Stimulated activated CD8-positive, alpha-beta memory T cell treated with anti-CD3 and anti-CD28 coated beads, Interleukin-4, amount 100 ng/mL, for 1 hour (primary cell): ENCODE measurements at regions not wholly inside any gene's neighbourhood (a gene's known extent, or its start where the extent isn't known, plus 50 kb on each side); places are given as distances from the start of the nearest gene placed in this dataset.

ENCODE experiments used
- DNase-seq, 2 donors: peaks; one replicate each; pipeline ENCODE4 v3.0.0-alpha.2; 2020; ENCODE audit warnings: low read depth in 2 of 2, low spot score in 1 of 2

DNA sequence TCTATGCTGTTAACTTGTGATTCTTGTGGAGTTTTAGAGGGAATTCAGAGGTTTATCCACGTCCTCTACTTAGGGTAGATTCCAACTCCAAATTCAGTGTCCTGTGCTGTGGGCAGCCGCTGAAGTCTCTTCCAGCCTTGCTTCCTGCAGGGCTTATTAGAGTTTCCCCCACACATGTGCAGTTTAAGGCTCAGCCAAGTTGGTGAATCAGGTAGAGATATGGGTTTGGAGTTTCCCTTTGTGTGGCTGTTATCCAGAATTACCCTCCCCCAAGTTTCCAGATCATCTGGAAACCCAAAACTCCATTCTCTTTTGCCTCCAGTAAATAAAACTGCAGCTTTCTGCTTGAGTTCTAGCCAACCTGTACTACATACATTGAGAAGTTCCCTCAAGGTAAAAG, 853.7 kb downstream of the GALC start:
- DNase-seq, result no peak

DNA sequence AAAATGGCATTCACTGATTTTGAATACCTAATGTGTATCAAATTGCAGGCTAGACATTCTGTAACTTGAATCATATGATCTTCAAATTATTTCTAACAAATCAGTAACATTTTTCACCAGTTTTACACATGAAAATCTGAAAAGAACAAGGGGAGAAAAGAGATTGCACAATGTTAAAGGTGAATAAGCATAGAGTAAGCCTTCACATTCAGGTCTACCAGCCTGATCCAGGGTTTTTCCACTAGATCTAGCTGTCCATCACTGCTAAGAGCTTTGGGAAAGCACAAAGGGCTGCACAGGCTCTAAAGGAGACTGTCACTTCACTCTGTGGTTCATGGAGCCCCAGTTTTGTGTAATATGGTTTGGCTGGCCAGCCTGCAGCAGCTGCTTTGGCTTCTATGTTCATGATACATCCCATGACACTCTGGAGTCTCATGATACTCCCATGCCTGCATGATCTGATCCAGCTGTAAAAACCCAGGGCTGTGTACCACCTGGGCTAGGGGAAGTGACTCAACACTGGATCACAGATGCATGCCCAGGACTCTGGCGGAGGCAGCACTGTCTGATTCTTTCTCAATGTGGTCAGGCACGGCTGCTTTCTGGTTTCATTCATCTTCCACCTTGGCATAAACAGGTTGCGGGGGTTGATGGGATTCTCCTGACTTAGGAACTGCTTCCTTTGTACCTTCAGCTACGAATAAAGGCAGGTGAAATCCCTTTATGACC, 859.7 kb downstream of the GALC start:
- no peak for DNase-seq

- no peak for DNase-seq
These were observed 861.1 kb downstream of the GALC start for GRCh38 chr14:87131879-87132278.

GRCh38 chr14:87122166-87122565, 870.8 kb downstream of the GALC start:
- no peak for DNase-seq

- no peak for DNase-seq
These were observed 871.3 kb downstream of the GALC start for GRCh38 chr14:87121716-87122115.

DNA sequence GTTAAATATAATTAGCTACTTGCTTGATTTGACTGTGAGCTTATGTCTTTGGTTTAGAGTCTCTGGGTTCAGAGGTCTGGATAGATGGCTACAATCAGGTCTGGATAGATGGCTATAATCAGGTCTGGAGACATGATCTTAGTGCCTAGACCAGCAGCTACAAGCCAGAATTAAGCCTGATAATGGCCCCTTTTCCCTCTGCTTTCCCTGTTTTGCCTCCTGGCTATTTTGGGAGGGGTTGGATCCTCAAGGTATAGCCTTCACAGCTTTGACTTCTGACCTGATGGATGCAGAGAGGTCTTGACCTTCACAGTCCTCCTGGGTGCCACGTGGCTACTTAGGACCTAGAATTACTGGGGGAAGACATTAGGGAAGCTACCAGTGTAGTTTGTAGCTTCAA, 877.7 kb downstream of the GALC start:
- DNase-seq, result no peak

GRCh38 chr14:87113286-87113685, 879.7 kb downstream of the GALC start:
- no peak for DNase-seq

DNA sequence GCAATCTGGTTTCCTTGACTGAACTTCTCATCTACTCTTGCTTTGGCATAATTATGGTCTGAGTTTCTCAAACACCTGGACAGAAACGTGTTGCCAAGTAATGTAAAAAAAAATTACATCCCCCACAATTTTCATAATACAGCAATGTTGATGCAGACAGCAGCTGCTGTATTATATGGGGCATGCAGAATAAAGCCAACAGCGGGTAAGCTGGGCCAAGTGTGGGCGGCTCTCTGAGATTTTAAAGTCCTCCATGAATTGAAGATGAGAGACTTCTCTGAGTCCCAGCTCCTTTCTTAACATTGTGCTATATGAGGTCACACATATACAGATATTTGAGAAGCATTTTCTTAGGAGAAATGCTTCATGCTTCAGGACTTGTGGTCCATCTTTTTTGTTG, 881.2 kb downstream of the GALC start:
- no peak for DNase-seq

DNA sequence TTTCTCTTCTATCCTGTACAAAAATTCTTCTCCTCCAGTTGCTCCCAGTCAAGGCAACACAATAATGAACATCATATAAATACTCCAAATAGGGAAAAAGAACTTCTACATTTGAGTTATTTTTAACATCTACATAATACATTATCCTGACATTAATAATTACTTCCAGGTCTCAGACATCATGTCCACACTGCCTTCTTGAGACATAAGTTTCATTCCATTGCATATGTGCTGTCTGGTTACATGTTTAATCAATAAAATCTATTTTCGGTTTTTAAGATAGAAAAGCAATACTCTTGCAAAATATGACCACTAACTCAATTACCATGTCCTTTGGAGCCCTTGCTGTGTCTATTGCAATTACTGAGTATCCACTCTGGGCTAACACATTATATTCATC, 881.9 kb downstream of the GALC start:
- no peak for DNase-seq

GRCh38 chr14:87109271-87109670, 883.7 kb downstream of the GALC start:
- DNase-seq, result no peak

- no peak for DNase-seq
These were observed 884.3 kb downstream of the GALC start for GRCh38 chr14:87108726-87109125.

GRCh38 chr14:87102811-87103378, 890.1 kb downstream of the GALC start:
- no peak for DNase-seq

DNA sequence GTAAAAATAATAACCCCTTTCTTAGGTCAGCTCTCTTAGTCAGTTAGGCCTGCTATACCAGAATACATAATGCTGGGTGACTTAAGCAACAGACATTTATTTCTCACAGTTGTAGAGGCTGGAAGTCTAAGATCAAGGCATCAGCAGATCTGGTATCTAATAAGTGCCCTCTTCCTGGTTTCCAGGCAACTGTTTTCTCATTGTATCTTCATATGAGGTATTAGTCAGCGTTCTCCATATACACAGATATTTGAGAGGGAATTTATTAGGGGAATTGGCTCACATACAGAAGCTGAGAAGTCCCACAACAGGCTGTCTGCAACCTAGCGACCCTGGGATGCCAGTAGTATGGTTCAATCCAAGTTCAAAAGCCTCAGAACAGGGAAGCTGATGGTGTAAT, 896.0 kb downstream of the GALC start:
- DNase-seq, result no peak

DNA sequence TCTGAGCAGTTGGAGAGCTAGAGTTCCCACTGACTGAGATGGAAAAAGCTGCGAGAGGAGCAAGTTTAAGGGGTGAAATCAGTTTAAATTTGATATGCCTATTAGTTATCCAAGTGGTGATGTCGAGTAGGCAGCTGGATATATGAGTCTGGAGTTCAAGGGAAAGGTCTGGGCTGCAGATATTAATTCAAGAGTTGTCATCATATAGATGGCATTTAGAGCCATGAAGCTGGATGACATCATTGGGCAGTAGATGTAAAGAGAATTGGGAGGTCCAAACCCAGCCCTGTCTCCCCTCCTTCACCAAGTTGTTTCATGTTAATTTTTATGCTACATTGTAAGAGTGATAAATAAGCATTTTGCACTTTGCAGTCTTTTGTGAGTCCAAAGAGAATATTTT, 898.1 kb downstream of the GALC start:
- no peak for DNase-seq

DNA sequence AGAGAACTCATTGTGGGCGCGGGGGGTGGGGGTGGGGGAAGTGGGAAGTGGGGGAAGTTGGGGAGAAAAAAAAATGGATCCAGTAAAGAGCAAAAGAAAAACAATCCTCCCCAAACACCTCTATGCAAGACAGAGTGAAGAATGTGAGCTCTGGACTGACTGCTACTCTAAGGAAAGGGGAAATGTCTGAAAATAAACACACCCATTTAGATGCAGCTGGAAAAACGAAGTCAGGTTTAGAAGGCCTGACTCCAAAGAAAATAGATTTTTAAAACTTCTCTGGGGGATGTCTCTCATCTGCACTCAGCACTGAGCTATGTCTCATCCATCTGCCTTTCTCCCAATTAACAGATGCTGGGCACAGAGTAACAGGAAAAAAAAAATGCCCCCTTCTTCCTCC, 904.4 kb downstream of the GALC start:
- no peak for DNase-seq

DNA sequence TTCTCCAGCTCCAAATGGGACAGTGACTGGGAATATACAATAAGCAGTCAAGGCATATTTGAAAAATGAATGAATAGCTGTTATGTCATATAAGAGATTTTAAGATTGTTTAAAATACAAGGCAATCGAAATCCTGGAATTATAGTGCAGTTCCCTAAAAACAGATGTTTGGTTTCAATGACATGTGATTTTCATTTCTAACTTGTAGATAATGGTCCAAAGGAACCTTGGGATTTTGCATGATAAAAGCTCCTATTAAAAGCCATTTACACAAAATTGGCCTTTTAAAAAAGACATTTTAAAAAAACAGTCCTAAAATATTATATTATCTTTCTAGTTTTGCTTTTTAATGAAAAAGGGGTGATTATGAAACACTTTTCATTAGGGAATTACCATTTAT, 905.1 kb downstream of the GALC start:
- no peak for DNase-seq

DNA sequence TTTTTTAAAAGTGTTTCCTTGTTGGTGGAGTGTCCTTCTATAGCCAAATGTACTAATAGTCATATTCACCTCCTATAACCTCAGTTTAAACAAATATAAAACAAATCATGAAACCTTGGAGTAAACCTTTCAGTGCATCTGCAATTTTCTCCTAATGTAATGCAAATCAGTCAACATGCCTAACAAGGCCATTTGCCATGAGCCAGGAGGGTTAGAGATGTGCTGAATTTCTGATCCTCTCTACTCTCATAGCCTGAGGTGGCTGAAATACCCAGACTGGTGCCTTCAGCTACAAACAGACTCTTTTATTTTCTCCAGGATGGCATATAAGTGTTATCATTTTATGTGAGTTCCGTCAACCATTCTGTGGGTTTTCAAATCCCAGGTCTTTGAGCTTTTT, 908.1 kb downstream of the GALC start:
- DNase-seq, result no peak

DNA sequence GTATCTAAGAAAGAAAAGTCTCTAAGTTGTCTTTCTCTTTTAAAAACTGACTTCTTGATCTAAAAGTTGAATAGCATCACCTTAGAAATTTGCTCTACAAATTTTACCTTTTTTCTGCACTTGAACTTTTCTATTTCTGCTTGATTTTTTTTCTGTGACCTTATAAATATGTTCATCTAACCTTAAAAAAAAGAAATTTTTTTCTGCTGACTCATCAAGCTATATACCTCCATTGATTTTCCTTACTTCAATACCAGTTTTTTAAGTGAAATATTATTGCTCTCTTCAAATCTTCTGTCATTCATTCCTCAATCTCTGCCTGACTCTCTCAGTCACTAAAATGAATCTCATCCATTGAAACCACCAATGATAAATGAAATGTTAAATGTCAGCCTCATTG, 910.1 kb downstream of the GALC start:
- no peak for DNase-seq

- DNase-seq, result no peak
These were observed 912.0 kb downstream of the GALC start for GRCh38 chr14:87081004-87081403.

- no peak for DNase-seq
These were observed 912.8 kb downstream of the GALC start for GRCh38 chr14:87080146-87080545.

DNA sequence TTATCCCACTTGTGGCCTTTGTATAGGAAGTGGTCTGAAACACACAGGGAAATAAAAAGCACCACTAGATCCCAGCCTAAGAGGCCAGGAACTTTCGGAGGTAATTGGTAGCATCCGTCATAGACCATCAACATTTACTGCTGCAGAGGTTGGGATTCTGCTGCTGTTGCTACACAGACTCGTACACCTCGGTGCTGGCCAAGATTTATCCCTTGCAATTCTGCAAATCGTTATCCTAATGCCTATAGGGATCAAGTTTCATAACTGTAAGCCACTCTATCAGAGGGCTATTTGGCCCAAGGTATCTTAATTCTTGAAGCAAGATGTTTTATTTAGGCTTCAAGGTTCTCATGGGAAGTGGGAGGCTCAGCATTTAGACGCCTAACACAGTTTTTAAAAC, 913.6 kb downstream of the GALC start:
- no peak for DNase-seq

GRCh38 chr14:87076922-87077321, 916.1 kb downstream of the GALC start:
- no peak for DNase-seq

DNA sequence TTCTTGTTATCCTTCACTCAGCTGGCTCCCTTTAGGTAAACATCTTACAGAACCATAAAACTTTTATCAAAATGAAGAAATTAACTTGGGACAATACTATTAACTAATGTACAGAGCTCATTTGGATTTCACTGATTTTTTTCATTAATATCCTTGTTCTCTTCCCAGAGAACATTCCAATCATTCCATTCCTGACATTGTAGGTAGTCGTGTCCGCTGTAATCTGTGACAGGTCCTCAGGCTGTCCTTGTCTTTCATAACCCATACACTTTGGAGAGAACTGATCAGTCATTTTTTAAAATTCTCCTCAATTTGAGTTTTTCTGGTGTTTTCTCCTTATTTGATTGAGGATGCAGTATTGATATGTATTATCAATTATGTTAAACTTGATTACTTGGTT, 916.8 kb downstream of the GALC start:
- DNase-seq, result no peak
